Gastroesophageal sphincter (tissue), 4 donors: ENCODE measurements at regions not wholly inside any gene's neighbourhood (a gene's known extent, or its start where the extent isn't known, plus 50 kb on each side); places are given as distances from the start of the nearest gene placed in this dataset.

Source experiments
- ATAC-seq: fragments of 150-250 bp; one replicate; pipeline ENCODE4 v1.9.1; 2016; ENCODE audit warnings: mild to moderate bottlenecking, moderate library complexity
- H3K27ac ChIP-seq, 4 donors: fragments of 200-600 bp; sonication (generic) in 3 of 4; 1 replicate in 3 of 4; 2 replicates in 1 of 4; pipeline ENCODE4 v1.5.1; 2016 to 2019
- H3K27me3 ChIP-seq: fragments of 200-600 bp; sonication (generic); one replicate; pipeline ENCODE4 v1.5.1; 2019
- H3K36me3 ChIP-seq, 2 donors: fragments of 200-600 bp; sonication (generic); one replicate each; pipeline ENCODE4 v1.5.1; 2019; ENCODE audit warnings: control low read depth in 1 of 2
- H3K4me1 ChIP-seq, 3 donors: fragments of 200-600 bp; sonication (generic); 1 replicate in 2 of 3; 2 replicates in 1 of 3; pipeline ENCODE4 v1.5.1; 2016 to 2019; ENCODE audit warnings: control low read depth in 2 of 3
- H3K4me3 ChIP-seq, 2 donors: fragments of 200-600 bp; sonication (generic); one replicate each; pipeline ENCODE4 v1.5.1; 2019; ENCODE audit warnings: mild to moderate bottlenecking in 1 of 2, moderate library complexity in 1 of 2
- H3K9me3 ChIP-seq, 3 donors: fragments of 200-600 bp; sonication (generic); one replicate each; pipeline ENCODE4 v1.5.1; 2017 to 2019; ENCODE audit warnings: control low read depth in 2 of 3
- EP300 ChIP-seq: sonication (generic); formaldehyde crosslinking; IDR thresholded peaks from one replicate; pipeline ENCODE4 v1.6.1; 2017; ENCODE audit warnings: antibody characterized with exemption, mild to moderate bottlenecking
- POLR2A ChIP-seq, 2 donors: fragments of 450-650 bp; IDR thresholded peaks; one replicate each; pipeline ENCODE4 v1.6.1; 2017; ENCODE audit warnings: antibody characterized with exemption in 2 of 2, mild to moderate bottlenecking in 2 of 2, moderate library complexity in 1 of 2
- POLR2AphosphoS5 ChIP-seq: sonication (generic); formaldehyde crosslinking; IDR thresholded peaks from one replicate; pipeline ENCODE4 v1.6.1; 2017; ENCODE audit warnings: antibody characterized with exemption
- WGBS, 2 donors: methylation state at CpG; one replicate each; pipeline ENCODE4 v1.1.5; 2018; ENCODE audit warnings: low coverage in 1 of 2; 5-methylcytosine and 5-hydroxymethylcytosine counted together
- TF ChIP-seq, protein P1 (sequence below), 4 experiments: fragments of 200-600 bp in 2 of 4; fragments of 450-650 bp in 2 of 4; sonication (generic) in 1 of 4; IDR thresholded peaks; one replicate each; pipeline ENCODE4 v1.5.1; 2017 to 2019; ENCODE audit warnings: antibody characterized with exemption in 4 of 4, mild to moderate bottlenecking in 2 of 4, moderate library complexity in 2 of 4

- ATAC-seq = peak; percentile 31
- H3K27ac ChIP-seq = no peak overlapping the region
Measured at GRCh38 chrX:39012621-39013111, 211.4 kb downstream of the MID1IP1 start.

GRCh38 chrX:39016556-39016955 is 215.3 kb downstream of the MID1IP1 start:
- Histone ChIP-seq H3K4me3 (no peak overlapping the region), H3K36me3 (no peaks in the 10 kb centered on the region), H3K27ac (no peak overlapping the region), H3K27me3 (no peaks in the 10 kb centered on the region), H3K4me1 (peaks cover 0 to 9% (median 0%) of the 10 kb centered on the region in 3 donors), H3K9me3 (no peaks in the 10 kb centered on the region)
- WGBS, 2 donors = 84% methylated on average over 3 of the region's 3 CpGs; no CpG with 5 or more reads in 1 of the 2 donors
- no peak for TF ChIP-seq EP300
- ATAC-seq = no peak

More at GRCh38 chrX:39012621-39013111, 211.4 kb downstream of the MID1IP1 start:
- Histone ChIP-seq H3K36me3 (no peaks in the 10 kb centered on the region), H3K9me3 (no peaks in the 10 kb centered on the region), H3K27me3 (no peaks in the 10 kb centered on the region), H3K4me3 (no peak overlapping the region), H3K4me1 (peaks cover 0 to 9% (median 0%) of the 10 kb centered on the region in 3 donors)
- 20 to 39% methylated on average over 2 of the region's 4 CpGs for WGBS, 2 donors
- TF ChIP-seq POLR2A (IDR thresholded peaks at IDR 0.05) (no peak), EP300 (no peak), POLR2AphosphoS5 (no peak)
- TF ChIP-seq, protein P1, sequence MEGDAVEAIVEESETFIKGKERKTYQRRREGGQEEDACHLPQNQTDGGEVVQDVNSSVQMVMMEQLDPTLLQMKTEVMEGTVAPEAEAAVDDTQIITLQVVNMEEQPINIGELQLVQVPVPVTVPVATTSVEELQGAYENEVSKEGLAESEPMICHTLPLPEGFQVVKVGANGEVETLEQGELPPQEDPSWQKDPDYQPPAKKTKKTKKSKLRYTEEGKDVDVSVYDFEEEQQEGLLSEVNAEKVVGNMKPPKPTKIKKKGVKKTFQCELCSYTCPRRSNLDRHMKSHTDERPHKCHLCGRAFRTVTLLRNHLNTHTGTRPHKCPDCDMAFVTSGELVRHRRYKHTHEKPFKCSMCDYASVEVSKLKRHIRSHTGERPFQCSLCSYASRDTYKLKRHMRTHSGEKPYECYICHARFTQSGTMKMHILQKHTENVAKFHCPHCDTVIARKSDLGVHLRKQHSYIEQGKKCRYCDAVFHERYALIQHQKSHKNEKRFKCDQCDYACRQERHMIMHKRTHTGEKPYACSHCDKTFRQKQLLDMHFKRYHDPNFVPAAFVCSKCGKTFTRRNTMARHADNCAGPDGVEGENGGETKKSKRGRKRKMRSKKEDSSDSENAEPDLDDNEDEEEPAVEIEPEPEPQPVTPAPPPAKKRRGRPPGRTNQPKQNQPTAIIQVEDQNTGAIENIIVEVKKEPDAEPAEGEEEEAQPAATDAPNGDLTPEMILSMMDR (IDR thresholded peaks at IDR 0.05) = no peak

GRCh38 chrX:39017077-39017476 is 215.8 kb downstream of the MID1IP1 start:
- no peak overlapping the region for H3K4me3 ChIP-seq
- H3K27me3 ChIP-seq = no peaks in the 10 kb centered on the region
- no peak overlapping the region for H3K27ac ChIP-seq
- H3K4me1 ChIP-seq = peaks cover 0 to 7% (median 0%) of the 10 kb centered on the region in 3 donors
- ATAC-seq = no peak
- WGBS, 2 donors = 80 to 100% methylated on average over 1 of the region's 4 CpGs
- H3K9me3 ChIP-seq = no peaks in the 10 kb centered on the region
- TF ChIP-seq POLR2AphosphoS5 = no peak
- TF ChIP-seq, protein P1 (IDR thresholded peaks at IDR 0.05) = no peak
- TF ChIP-seq POLR2A (IDR thresholded peaks at IDR 0.05) = no peak
- TF ChIP-seq EP300 = no peak
- H3K36me3 ChIP-seq = no peaks in the 10 kb centered on the region

DNA sequence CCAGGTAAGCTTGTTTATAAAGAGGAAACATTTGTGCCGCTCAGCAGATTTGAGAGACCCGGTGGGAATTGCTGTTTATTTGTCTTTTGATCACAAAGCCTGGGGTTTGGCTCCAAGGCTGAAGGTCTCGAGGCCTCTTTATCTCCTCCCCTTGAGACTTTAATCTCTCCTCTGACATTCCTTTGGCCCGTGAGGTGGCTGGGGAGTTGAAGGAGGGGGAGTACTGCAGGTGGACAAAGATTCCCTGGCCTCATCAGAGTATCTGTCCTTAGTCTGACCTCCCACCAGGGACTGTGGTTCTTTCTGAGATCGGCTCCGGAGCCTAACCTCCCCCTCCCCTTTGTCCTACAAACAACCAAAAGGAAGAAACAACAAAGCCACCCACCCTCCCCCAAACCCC is 216.5 kb downstream of the MID1IP1 start:
- Histone ChIP-seq H3K36me3 (no peaks in the 10 kb centered on the region), H3K27ac (no peak overlapping the region), H3K9me3 (no peaks in the 10 kb centered on the region), H3K4me1 (peaks cover 0 to under 1% (median 0%) of the 10 kb centered on the region in 3 donors), H3K27me3 (no peaks in the 10 kb centered on the region), H3K4me3 (no peak overlapping the region)
- TF ChIP-seq, protein P1 (IDR thresholded peaks at IDR 0.05) = no peak
- TF ChIP-seq POLR2A (IDR thresholded peaks at IDR 0.05) (no peak), POLR2AphosphoS5 (no peak), EP300 (no peak)
- WGBS, 2 donors = 64 to 80% methylated on average over 1 to 2 of the region's 6 CpGs
- no peak for ATAC-seq

- WGBS, 2 donors = 80% methylated on average over 1 of the region's 3 CpGs
- no peaks in the 10 kb centered on the region for H3K9me3 ChIP-seq
- no peak overlapping the region for H3K27ac ChIP-seq
- no peak for ATAC-seq
- H3K36me3 ChIP-seq = no peaks in the 10 kb centered on the region
- H3K4me1 ChIP-seq = no peaks in the 10 kb centered on the region
- TF ChIP-seq POLR2A (IDR thresholded peaks at IDR 0.05) = no peak
- no peak for TF ChIP-seq EP300
- no peak for TF ChIP-seq POLR2AphosphoS5
- TF ChIP-seq, protein P1 (IDR thresholded peaks at IDR 0.05) = no peak
- H3K4me3 ChIP-seq = no peak overlapping the region
- no peaks in the 10 kb centered on the region for H3K27me3 ChIP-seq
Measured at GRCh38 chrX:39018541-39018940, 217.3 kb downstream of the MID1IP1 start.
